Brain microvascular endothelial cell (primary cell): ENCODE measurements at regions not wholly inside any gene's neighbourhood (a gene's known extent, or its start where the extent isn't known, plus 50 kb on each side); places are given as distances from the start of the nearest gene placed in this dataset.

Experiments
- DNase-seq: peaks from one replicate; pipeline ENCODE4 v3.0.0-alpha.2; 2020
- H3K27ac ChIP-seq: fragments of 250-450 bp; sonication (Bioruptor Pico); 2 replicates; pipeline ENCODE4 v1.5.1; 2020; ENCODE audit warnings: mild to moderate bottlenecking, moderate library complexity
- H3K27me3 ChIP-seq: fragments of 250-450 bp; sonication (Bioruptor Pico); replicated peaks from 2 replicates; pipeline ENCODE4 v1.5.1; 2020; ENCODE audit warnings: mild to moderate bottlenecking
- H3K36me3 ChIP-seq: fragments of 250-450 bp; sonication (Bioruptor Pico); replicated peaks from 2 replicates; pipeline ENCODE4 v1.5.1; 2020; ENCODE audit warnings: mild to moderate bottlenecking
- H3K4me3 ChIP-seq: 2 replicates; pipeline ENCODE4 v1.5.1; 2011; ENCODE audit warnings: low read depth, mild to moderate bottlenecking, control low read depth, low read length, moderate library complexity
- in situ Hi-C: cut with HindIII; loops from 2 replicates; pipeline ENCODE4 v1.10.0; 2017; ENCODE audit warnings: low sequenced_read_pairs, low pct_ligation_motif_present
- TF ChIP-seq, protein P1 (sequence below): IDR thresholded peaks from 2 replicates; pipeline ENCODE4 v1.5.1; 2011; ENCODE audit warnings: low read depth, mild to moderate bottlenecking, moderate library complexity, low read length, control low read depth, inconsistent platforms; ENCODE audit errors: missing control alignments

DNA sequence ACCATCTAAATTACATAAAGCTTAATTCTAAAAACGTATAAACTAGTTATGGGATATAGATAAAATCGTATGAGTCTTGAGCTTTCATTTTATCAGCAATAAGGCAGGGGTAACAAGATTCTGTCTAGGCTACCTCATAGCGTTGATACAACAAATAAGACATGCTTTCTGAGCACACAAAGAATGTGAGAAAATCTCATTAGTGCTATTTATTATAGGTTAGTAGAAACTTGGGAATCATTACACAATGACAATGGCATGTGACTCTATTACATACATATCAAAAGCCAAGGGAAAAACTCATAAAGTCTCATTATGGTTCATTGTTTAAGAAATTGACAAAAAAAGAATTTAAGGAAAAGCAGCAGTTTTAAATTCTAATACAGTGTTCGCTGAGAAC is 448.6 kb downstream of the PLK2 start:
- H3K27me3 ChIP-seq = no peaks in the 10 kb centered on the region
- in situ Hi-C loops = no loop called here
- H3K27ac ChIP-seq = no peak overlapping the region
- TF ChIP-seq, protein P1, sequence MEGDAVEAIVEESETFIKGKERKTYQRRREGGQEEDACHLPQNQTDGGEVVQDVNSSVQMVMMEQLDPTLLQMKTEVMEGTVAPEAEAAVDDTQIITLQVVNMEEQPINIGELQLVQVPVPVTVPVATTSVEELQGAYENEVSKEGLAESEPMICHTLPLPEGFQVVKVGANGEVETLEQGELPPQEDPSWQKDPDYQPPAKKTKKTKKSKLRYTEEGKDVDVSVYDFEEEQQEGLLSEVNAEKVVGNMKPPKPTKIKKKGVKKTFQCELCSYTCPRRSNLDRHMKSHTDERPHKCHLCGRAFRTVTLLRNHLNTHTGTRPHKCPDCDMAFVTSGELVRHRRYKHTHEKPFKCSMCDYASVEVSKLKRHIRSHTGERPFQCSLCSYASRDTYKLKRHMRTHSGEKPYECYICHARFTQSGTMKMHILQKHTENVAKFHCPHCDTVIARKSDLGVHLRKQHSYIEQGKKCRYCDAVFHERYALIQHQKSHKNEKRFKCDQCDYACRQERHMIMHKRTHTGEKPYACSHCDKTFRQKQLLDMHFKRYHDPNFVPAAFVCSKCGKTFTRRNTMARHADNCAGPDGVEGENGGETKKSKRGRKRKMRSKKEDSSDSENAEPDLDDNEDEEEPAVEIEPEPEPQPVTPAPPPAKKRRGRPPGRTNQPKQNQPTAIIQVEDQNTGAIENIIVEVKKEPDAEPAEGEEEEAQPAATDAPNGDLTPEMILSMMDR = no peak
- no peak for DNase-seq
- H3K4me3 ChIP-seq = no peak overlapping the region
- no peaks in the 10 kb centered on the region for H3K36me3 ChIP-seq

DNA sequence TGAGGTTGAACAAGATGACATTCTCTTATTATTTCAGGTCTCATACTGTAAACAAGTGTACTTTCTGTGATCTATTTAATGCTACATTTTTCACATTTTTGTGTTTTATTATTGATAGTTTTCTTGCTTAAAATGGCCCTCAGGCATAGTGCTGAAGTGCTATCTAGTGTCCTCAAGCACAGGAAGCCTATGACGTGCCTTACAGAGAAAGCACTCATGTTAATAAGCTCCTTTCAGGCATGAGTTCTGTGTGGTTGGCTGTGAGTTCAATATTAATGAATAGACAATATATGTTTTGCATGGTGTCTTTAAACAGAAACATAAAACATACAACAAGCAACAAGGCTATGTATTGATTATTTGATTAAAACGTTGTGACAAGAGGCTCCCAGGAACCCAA is 450.1 kb downstream of the PLK2 start:
- in situ Hi-C loops = no loop called here
- H3K27me3 ChIP-seq = no peaks in the 10 kb centered on the region
- no peaks in the 10 kb centered on the region for H3K36me3 ChIP-seq
- TF ChIP-seq, protein P1 = no peak
- no peak overlapping the region for H3K4me3 ChIP-seq
- DNase-seq = no peak
- no peak overlapping the region for H3K27ac ChIP-seq

DNA sequence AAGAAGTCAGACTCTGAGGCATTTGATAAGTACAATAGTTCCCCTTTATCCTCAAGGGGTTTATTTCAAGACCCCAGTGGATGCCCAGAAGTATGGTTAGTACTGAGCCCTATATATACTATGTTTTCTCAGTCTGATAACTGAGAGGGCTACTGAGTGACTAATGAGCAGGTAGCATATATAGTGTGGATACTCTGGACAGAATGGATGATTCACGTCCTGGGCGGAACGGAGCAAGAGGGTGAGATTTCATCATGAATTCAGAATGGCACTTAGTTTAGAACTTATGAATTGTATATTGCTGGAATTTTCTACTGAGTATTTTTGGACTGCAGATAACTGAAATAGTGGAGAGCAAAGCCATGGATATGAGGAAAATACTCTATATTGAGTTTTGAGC is 457.6 kb downstream of the PLK2 start:
- Histone ChIP-seq H3K27ac (no peak overlapping the region), H3K27me3 (no peaks in the 10 kb centered on the region), H3K4me3 (no peak overlapping the region), H3K36me3 (no peaks in the 10 kb centered on the region)
- TF ChIP-seq, protein P1 = no peak
- in situ Hi-C loops = no loop called here
- DNase-seq = peak; percentile 58

DNA sequence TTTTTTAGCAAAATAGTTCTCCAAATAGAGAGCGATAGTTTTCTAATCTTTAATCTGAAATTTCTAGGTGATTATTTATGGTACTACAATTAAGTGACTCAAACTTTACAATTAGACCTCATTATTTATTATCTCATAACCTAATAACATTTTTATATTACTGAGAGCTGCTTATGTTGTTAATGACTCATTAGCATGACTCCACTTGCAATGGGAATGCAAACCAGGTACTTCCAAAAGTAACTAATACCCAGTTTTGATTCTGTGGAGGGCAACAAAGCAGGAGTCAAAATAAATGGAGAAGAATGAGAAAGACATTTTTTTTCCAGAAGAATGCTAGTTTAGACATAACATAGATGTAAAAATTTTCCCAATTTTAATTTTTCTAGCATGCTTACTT is 466.0 kb downstream of the PLK2 start:
- Histone ChIP-seq H3K36me3 (no peaks in the 10 kb centered on the region), H3K27ac (no peak overlapping the region), H3K4me3 (no peak overlapping the region), H3K27me3 (no peaks in the 10 kb centered on the region)
- in situ Hi-C loops = no loop called here
- TF ChIP-seq, protein P1 = no peak
- DNase-seq = no peak

- peak; percentile 24 for DNase-seq
- in situ Hi-C loops = no loop called here
- no peak overlapping the region for H3K4me3 ChIP-seq
Measured at GRCh38 chr5:57989378-57989777, 470.5 kb downstream of the PLK2 start.

DNA sequence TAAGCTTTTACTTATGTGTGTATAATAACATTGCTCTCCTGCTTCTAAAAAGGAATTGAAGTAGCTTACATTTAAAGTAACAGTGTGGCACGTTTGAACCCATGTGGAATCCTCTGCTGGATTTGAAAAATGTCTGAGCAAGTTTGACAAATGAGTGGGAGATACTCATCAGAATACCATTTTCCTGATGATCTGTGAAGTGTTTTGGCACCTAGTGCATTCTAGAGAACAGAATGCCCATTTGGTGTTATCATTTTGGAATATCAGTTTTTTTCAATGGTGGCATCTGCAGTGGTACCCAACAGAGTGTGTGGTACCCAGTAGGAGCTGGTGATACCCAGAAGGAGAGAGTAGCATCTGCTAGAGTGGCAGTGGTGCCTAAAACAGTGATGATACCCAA is 471.1 kb downstream of the PLK2 start:
- in situ Hi-C loops = no loop called here
- TF ChIP-seq, protein P1 = no peak
- no peak overlapping the region for H3K27ac ChIP-seq
- DNase-seq = no peak
- no peaks in the 10 kb centered on the region for H3K36me3 ChIP-seq
- no peak overlapping the region for H3K4me3 ChIP-seq
- no peaks in the 10 kb centered on the region for H3K27me3 ChIP-seq

More at GRCh38 chr5:57989378-57989777, 470.5 kb downstream of the PLK2 start:
- no peak overlapping the region for H3K27ac ChIP-seq
- H3K36me3 ChIP-seq = no peaks in the 10 kb centered on the region
- TF ChIP-seq, protein P1 = no peak
- H3K27me3 ChIP-seq = no peaks in the 10 kb centered on the region
